Activated T-helper 17 cell treated with anti-CD3 and anti-CD28 coated beads, Interleukin-2, amount 50 U/mL, for 72 hours (primary cell): ENCODE measurements at regions not wholly inside any gene's neighbourhood (a gene's known extent, or its start where the extent isn't known, plus 50 kb on each side); places are given as distances from the start of the nearest gene placed in this dataset.
A peak's percentile ranks its signal among the peaks of the same experiment; 100 is the strongest.

Experiments
- ATAC-seq: fragments of 150-1000 bp; cut with Tn5 transposase; replicated peaks from 2 replicates; pipeline ENCODE4 v1.10.0; 2021; ENCODE audit warnings: mild to moderate bottlenecking, moderate library complexity
- H3K27ac Mint-ChIP-seq: one replicate; pipeline ENCODE4 v1.8.0; 2022; ENCODE audit warnings: mixed read lengths
- H3K27me3 Mint-ChIP-seq: one replicate; pipeline ENCODE4 v1.8.0; 2022; ENCODE audit warnings: mixed read lengths
- H3K36me3 Mint-ChIP-seq: one replicate; pipeline ENCODE4 v1.8.0; 2022; ENCODE audit warnings: low read depth, mild to moderate bottlenecking, mixed read lengths
- H3K4me1 Mint-ChIP-seq: one replicate; pipeline ENCODE4 v1.8.0; 2022; ENCODE audit warnings: mixed read lengths
- H3K4me3 Mint-ChIP-seq: one replicate; pipeline ENCODE4 v1.8.0; 2022; ENCODE audit warnings: mild to moderate bottlenecking, mixed read lengths
- H3K9me3 Mint-ChIP-seq: one replicate; pipeline ENCODE4 v1.8.0; 2022; ENCODE audit warnings: mixed read lengths

- no peak for ATAC-seq
- peaks cover 5% of the 10 kb centered on the region for H3K9me3 Mint-ChIP-seq
Measured at GRCh38 chr19:42662712-42663111, 68.0 kb upstream of the CEACAM8 start.

GRCh38 chr19:42660353-42660752, 65.6 kb upstream of the CEACAM8 start:
- H3K4me3 Mint-ChIP-seq: no peak overlapping the region
- peaks cover 5% of the 10 kb centered on the region for H3K9me3 Mint-ChIP-seq
- no peak for ATAC-seq
- peaks cover 19% of the 10 kb centered on the region for H3K27me3 Mint-ChIP-seq
- no peak overlapping the region for H3K27ac Mint-ChIP-seq
- no peaks in the 10 kb centered on the region for H3K36me3 Mint-ChIP-seq
- no peaks in the 10 kb centered on the region for H3K4me1 Mint-ChIP-seq

More at GRCh38 chr19:42662712-42663111, 68.0 kb upstream of the CEACAM8 start:
- no peaks in the 10 kb centered on the region for H3K4me1 Mint-ChIP-seq
- no peak overlapping the region for H3K4me3 Mint-ChIP-seq
- H3K27ac Mint-ChIP-seq: no peak overlapping the region
- peaks cover 27% of the 10 kb centered on the region for H3K27me3 Mint-ChIP-seq
- no peaks in the 10 kb centered on the region for H3K36me3 Mint-ChIP-seq

GRCh38 chr19:42658076-42658475, 63.4 kb upstream of the CEACAM8 start:
- H3K27me3 Mint-ChIP-seq: peaks cover 23% of the 10 kb centered on the region
- peaks cover 5% of the 10 kb centered on the region for H3K9me3 Mint-ChIP-seq
- H3K4me3 Mint-ChIP-seq: no peak overlapping the region
- peak; percentile 52 for ATAC-seq
- H3K36me3 Mint-ChIP-seq: no peaks in the 10 kb centered on the region
- H3K27ac Mint-ChIP-seq: no peak overlapping the region
- H3K4me1 Mint-ChIP-seq: no peaks in the 10 kb centered on the region

GRCh38 chr19:42657556-42657955, 62.8 kb upstream of the CEACAM8 start:
- ATAC-seq: peak; percentile 84
- H3K27ac Mint-ChIP-seq: no peak overlapping the region
- no peaks in the 10 kb centered on the region for H3K36me3 Mint-ChIP-seq
- no peaks in the 10 kb centered on the region for H3K4me1 Mint-ChIP-seq
- H3K4me3 Mint-ChIP-seq: no peak overlapping the region
- peaks cover 5% of the 10 kb centered on the region for H3K9me3 Mint-ChIP-seq
- peaks cover 28% of the 10 kb centered on the region for H3K27me3 Mint-ChIP-seq

GRCh38 chr19:42655748-42656147, 61.0 kb upstream of the CEACAM8 start:
- Mint-ChIP-seq H3K4me1 (no peaks in the 10 kb centered on the region), H3K27ac (no peak overlapping the region), H3K4me3 (no peak overlapping the region), H3K27me3 (peaks cover 28% of the 10 kb centered on the region), H3K9me3 (peaks cover 5% of the 10 kb centered on the region), H3K36me3 (no peaks in the 10 kb centered on the region)
- no peak for ATAC-seq

GRCh38 chr19:42653841-42654240, 59.1 kb upstream of the CEACAM8 start:
- ATAC-seq: no peak
- Mint-ChIP-seq H3K36me3 (no peaks in the 10 kb centered on the region), H3K4me3 (no peak overlapping the region), H3K9me3 (peaks cover under 1% of the 10 kb centered on the region), H3K27ac (no peak overlapping the region), H3K4me1 (no peaks in the 10 kb centered on the region), H3K27me3 (peaks cover 31% of the 10 kb centered on the region)

GRCh38 chr19:42652021-42652420, 57.3 kb upstream of the CEACAM8 start:
- Mint-ChIP-seq H3K4me3 (no peak overlapping the region), H3K27ac (no peak overlapping the region), H3K36me3 (no peaks in the 10 kb centered on the region), H3K9me3 (no peaks in the 10 kb centered on the region), H3K4me1 (no peaks in the 10 kb centered on the region), H3K27me3 (peaks cover 32% of the 10 kb centered on the region)
- ATAC-seq: no peak
